A673 (cell line): ENCODE measurements at regions not wholly inside any gene's neighbourhood (a gene's known extent, or its start where the extent isn't known, plus 50 kb on each side); places are given as distances from the start of the nearest gene placed in this dataset.

Experiments used
- BruUV-seq: library from RNA; stranded (reverse); fragments of 400-500 nt; replicated peaks from 2 replicates; lab custom pipeline; 2021; lab: Mats Ljungman, UMichigan
- CTCF ChIA-PET: fragments of 300-600 bp; sonication (Branson Sonifier 250); formaldehyde crosslinking; loops from one replicate; lab custom pipeline; 2022; ENCODE audit warnings: antibody characterized with exemption; lab: Charles Lee
- POLR2A ChIA-PET: fragments of 300-600 bp; sonication (Branson Sonifier 250); formaldehyde crosslinking; loops from one replicate; lab custom pipeline; 2022; ENCODE audit warnings: antibody characterized with exemption; ENCODE audit not compliant: low non-redundant PET; lab: Charles Lee
- DNase-seq: peaks from one replicate; pipeline ENCODE4 v3.0.0-alpha.2; 2015; ENCODE audit warnings: low spot score
- H3K27ac ChIP-seq: fragments of 200-600 bp; sonication (generic); 2 replicates; pipeline ENCODE4 v1.5.1; 2016; ENCODE audit warnings: mixed run types, low read depth, mild to moderate bottlenecking, mixed read lengths, antibody characterized with exemption, low read length; ENCODE audit not compliant: poor library complexity, severe bottlenecking
- H3K27me3 ChIP-seq: fragments of 200-600 bp; sonication (generic); replicated peaks from 2 replicates; pipeline ENCODE4 v1.6.1; 2017; ENCODE audit warnings: mixed run types, low read depth, mild to moderate bottlenecking, mixed read lengths, antibody characterized with exemption, low read length; ENCODE audit not compliant: insufficient read depth, poor library complexity
- H3K36me3 ChIP-seq: fragments of 200-600 bp; sonication (generic); 2 replicates; pipeline ENCODE4 v1.6.1; 2016; ENCODE audit warnings: mixed run types, mild to moderate bottlenecking, mixed read lengths, antibody characterized with exemption, low read length; ENCODE audit not compliant: insufficient read depth, poor library complexity, severe bottlenecking
- H3K4me1 ChIP-seq: fragments of 200-600 bp; sonication (generic); 2 replicates; pipeline ENCODE4 v1.6.1; 2017; ENCODE audit warnings: mixed run types, mild to moderate bottlenecking, mixed read lengths, antibody characterized with exemption, low read length; ENCODE audit not compliant: insufficient read depth, poor library complexity, severe bottlenecking
- H3K4me3 ChIP-seq: fragments of 200-600 bp; sonication (generic); 2 replicates; pipeline ENCODE4 v1.5.1; 2016; ENCODE audit warnings: low read depth, mixed run types, mild to moderate bottlenecking, mixed read lengths, low read length; ENCODE audit not compliant: poor library complexity, severe bottlenecking
- H3K9me3 ChIP-seq: fragments of 200-600 bp; sonication (generic); 2 replicates; pipeline ENCODE4 v1.6.1; 2016; ENCODE audit warnings: mixed run types, low read depth, mild to moderate bottlenecking, mixed read lengths, antibody characterized with exemption, low read length; ENCODE audit not compliant: poor library complexity, severe bottlenecking
- EZH2 ChIP-seq: fragments of 200-600 bp; sonication (generic); IDR thresholded peaks from 2 replicates; pipeline ENCODE4 v1.6.1; 2017; ENCODE audit warnings: borderline replicate concordance, low read depth, mild to moderate bottlenecking, mixed read lengths, antibody characterized with exemption, low read length; ENCODE audit not compliant: poor library complexity, severe bottlenecking
- intact Hi-C: fragments of 100-400 bp; cut with micrococcal nuclease; formaldehyde crosslinking; loops from one replicate; pipeline ENCODE4 v1.10.0; 2022; ENCODE audit not compliant: unreplicated experiment
- TF ChIP-seq, protein P1 (sequence below): fragments of 300-800, 200-600 bp; sonication (generic); conservative IDR thresholded peaks from 2 replicates; pipeline ENCODE4 v1.5.1; 2017; ENCODE audit warnings: low read depth, mild to moderate bottlenecking, antibody characterized with exemption, low read length, moderate library complexity, mixed read lengths

DNA sequence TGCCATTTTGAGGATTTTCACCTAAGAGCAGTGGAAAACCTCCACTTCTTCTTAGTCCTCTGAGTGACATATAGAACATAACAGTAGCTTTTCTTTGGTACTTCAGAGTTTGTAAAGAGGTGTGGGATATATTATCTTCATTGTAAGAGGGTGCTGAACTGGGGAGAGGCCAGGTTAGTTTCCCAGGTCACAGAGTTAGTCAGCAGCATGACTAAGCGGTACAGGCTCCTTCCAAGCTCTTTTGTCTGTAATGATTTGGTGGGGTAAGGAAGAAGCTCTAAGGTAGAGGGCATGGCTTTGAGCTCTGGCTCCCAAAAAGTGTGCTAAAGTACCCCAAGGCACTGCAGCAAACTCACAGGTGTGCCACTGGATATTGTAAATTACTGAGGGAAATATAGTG lies 325.0 kb upstream of the PLXNA2 start:
- H3K9me3 ChIP-seq: no peaks in the 10 kb centered on the region
- no peak overlapping the region for H3K4me3 ChIP-seq
- no peak for DNase-seq
- H3K4me1 ChIP-seq: no peaks in the 10 kb centered on the region
- H3K27ac ChIP-seq: no peak overlapping the region
- TF ChIP-seq EZH2: no peak
- TF ChIP-seq, protein P1, sequence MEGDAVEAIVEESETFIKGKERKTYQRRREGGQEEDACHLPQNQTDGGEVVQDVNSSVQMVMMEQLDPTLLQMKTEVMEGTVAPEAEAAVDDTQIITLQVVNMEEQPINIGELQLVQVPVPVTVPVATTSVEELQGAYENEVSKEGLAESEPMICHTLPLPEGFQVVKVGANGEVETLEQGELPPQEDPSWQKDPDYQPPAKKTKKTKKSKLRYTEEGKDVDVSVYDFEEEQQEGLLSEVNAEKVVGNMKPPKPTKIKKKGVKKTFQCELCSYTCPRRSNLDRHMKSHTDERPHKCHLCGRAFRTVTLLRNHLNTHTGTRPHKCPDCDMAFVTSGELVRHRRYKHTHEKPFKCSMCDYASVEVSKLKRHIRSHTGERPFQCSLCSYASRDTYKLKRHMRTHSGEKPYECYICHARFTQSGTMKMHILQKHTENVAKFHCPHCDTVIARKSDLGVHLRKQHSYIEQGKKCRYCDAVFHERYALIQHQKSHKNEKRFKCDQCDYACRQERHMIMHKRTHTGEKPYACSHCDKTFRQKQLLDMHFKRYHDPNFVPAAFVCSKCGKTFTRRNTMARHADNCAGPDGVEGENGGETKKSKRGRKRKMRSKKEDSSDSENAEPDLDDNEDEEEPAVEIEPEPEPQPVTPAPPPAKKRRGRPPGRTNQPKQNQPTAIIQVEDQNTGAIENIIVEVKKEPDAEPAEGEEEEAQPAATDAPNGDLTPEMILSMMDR: no peak
- no TSS peak for BruUV-seq
- intact Hi-C loops: no loop called here
- POLR2A ChIA-PET: no interaction called here
- CTCF ChIA-PET: interaction anchor here (0.9 kb wide), 1 partner anchor 80 kb away, joined by 3 read pairs; no protein-coding TSS in a partner anchor
- no peaks in the 10 kb centered on the region for H3K27me3 ChIP-seq
- H3K36me3 ChIP-seq: no peaks in the 10 kb centered on the region

DNA sequence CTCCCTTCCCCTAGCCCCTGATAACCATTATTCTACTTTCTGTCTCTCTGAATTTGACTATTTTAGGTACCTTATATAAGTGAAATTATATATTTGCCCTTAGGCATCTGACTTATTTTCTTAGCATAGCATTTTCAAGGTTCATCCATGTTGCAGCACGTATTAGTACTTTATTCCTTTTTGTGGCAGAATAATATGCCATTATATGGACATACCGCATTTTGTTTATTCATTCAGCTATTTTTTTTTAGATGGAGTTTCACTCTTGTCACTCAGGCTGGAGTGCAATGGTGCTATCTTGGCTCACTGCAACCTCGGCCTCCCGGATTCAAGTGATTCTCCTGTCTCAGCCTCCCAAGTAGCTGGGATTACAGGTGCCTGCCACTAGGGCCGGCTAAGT lies 326.2 kb upstream of the PLXNA2 start:
- TF ChIP-seq, protein P1: no peak
- no peak for TF ChIP-seq EZH2
- Histone ChIP-seq H3K27ac (no peak overlapping the region), H3K36me3 (no peaks in the 10 kb centered on the region), H3K9me3 (no peaks in the 10 kb centered on the region), H3K4me3 (no peak overlapping the region), H3K27me3 (no peaks in the 10 kb centered on the region), H3K4me1 (no peaks in the 10 kb centered on the region)
- ChIA-PET CTCF (no interaction called here), POLR2A (no interaction called here)
- BruUV-seq: no TSS peak
- intact Hi-C loops: no loop called here
- no peak for DNase-seq

DNA sequence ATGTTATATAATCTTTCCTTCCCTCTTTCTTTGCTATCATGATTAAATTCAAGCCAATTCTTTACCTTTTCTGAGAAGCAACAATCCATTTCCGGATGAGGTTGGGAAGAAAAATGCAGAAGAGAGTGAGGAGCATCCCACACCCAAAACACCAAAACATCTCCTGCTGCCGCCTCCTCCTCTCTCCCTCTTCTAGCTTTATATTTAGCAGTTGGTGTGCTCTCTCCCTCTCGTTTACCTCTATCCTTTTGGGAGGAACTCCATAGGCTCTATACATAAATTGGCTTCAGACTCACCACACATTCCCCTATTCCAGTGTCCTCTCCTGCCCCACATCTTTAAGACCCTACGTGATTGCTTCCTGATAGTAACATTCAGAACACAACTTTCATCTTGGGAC lies 332.2 kb upstream of the PLXNA2 start:
- Histone ChIP-seq H3K36me3 (no peaks in the 10 kb centered on the region), H3K27me3 (peaks cover 21% of the 10 kb centered on the region), H3K9me3 (no peaks in the 10 kb centered on the region), H3K4me1 (no peaks in the 10 kb centered on the region), H3K4me3 (no peak overlapping the region), H3K27ac (no peak overlapping the region)
- BruUV-seq: no TSS peak
- ChIA-PET POLR2A (no interaction called here), CTCF (no interaction called here)
- intact Hi-C loops: no loop called here
- TF ChIP-seq, protein P1: no peak
- no peak for TF ChIP-seq EZH2
- no peak for DNase-seq
